C4-2B (cell line): ENCODE measurements at regions not wholly inside any gene's neighbourhood (a gene's known extent, or its start where the extent isn't known, plus 50 kb on each side); places are given as distances from the start of the nearest gene placed in this dataset.

Experiments
- H3K27ac ChIP-seq: fragments of 450-650 bp; 2 replicates; pipeline ENCODE4 v1.5.1; 2017
- CTCF ChIP-seq: fragments of 450-650 bp; conservative IDR thresholded peaks from 2 replicates; pipeline ENCODE4 v1.5.1; 2017; ENCODE audit warnings: mild to moderate bottlenecking
- ZFX ChIP-seq: fragments of 450-650 bp; IDR thresholded peaks from 2 replicates; pipeline ENCODE4 v1.6.1; 2017

- TF ChIP-seq ZFX (no peak), CTCF (no peak)
- no peak overlapping the region for H3K27ac ChIP-seq
Measured at GRCh38 chr2:66814916-66815315, 380.0 kb downstream of the MEIS1 start.

- TF ChIP-seq CTCF, result no peak
- TF ChIP-seq ZFX, result no peak
- H3K27ac ChIP-seq, result no peak overlapping the region
Measured at GRCh38 chr2:66815886-66816285, 381.0 kb downstream of the MEIS1 start.

- TF ChIP-seq CTCF, result no peak
- no peak for TF ChIP-seq ZFX
- H3K27ac ChIP-seq, result no peak overlapping the region
Measured at GRCh38 chr2:66821168-66821567, 386.2 kb downstream of the MEIS1 start.

- TF ChIP-seq ZFX (no peak), CTCF (no peak)
Measured at GRCh38 chr2:66822186-66822585, 387.3 kb downstream of the MEIS1 start.

GRCh38 chr2:66824926-66825325, 390.0 kb downstream of the MEIS1 start:
- no peak overlapping the region for H3K27ac ChIP-seq

More at GRCh38 chr2:66822186-66822585, 387.3 kb downstream of the MEIS1 start:
- H3K27ac ChIP-seq, result no peak overlapping the region

GRCh38 chr2:66827851-66828250, 392.9 kb downstream of the MEIS1 start:
- no peak for TF ChIP-seq CTCF
- no peak for TF ChIP-seq ZFX
- H3K27ac ChIP-seq, result no peak overlapping the region

More at GRCh38 chr2:66824926-66825325, 390.0 kb downstream of the MEIS1 start:
- TF ChIP-seq CTCF, result no peak
- TF ChIP-seq ZFX, result no peak

DNA sequence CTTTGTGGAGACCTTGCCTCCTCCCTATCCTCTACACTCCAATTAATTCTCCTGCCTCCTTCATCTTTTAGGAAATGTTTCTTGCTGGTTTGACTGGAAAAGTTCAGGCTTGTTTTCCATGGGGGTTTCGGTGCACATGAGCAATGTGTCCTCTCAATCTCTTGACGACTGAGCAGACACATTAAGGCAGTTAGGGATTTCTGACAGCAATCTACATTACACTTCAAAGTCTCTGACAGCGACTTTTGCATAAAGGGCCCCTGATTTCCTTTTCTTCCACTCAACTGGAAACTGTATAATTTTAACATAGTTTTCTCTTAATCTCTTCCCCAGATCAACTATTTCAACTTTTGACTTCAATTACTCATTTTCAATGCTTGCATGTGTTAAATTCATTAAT, 394.0 kb downstream of the MEIS1 start:
- no peak for TF ChIP-seq CTCF
- TF ChIP-seq ZFX, result no peak
- H3K27ac ChIP-seq, result no peak overlapping the region
